ENCODE measurements at regions not wholly inside any gene's neighbourhood (a gene's known extent, or its start where the extent isn't known, plus 50 kb on each side); places are given as distances from the start of the nearest gene placed in this dataset.

GRCh38 chr2:134181219-134181618 is 72.7 kb upstream of the MGAT5 start:
- Histone ChIP-seq H3K4me1 (ENCODE audit: insufficient read depth, low read length) (peaks cover 7% of the 10 kb centered on the region), H4K20me1 (ENCODE audit: insufficient read depth, low read length) (peaks cover 11% of the 10 kb centered on the region), H3K9me3 (ENCODE audit: low read depth, low read length) (no peaks in the 10 kb centered on the region), H3K79me2 (ENCODE audit: insufficient read depth, low read length) (peaks cover 29% of the 10 kb centered on the region), H3K27ac (ENCODE audit: low read depth, low read length) (no peak overlapping the region), H3K4me3 (ENCODE audit: insufficient read depth, low read length) (no peak overlapping the region), H3K27me3 (ENCODE audit: insufficient read depth, low read length) (no peaks in the 10 kb centered on the region), H2AFZ (ENCODE audit: low read length) (no peak overlapping the region), H3K4me2 (ENCODE audit: insufficient read depth, low read length) (no peak overlapping the region), H3K36me3 (ENCODE audit: insufficient read depth, low read length) (no peaks in the 10 kb centered on the region)
- no peak for TF ChIP-seq CTCF (IDR thresholded peaks at IDR 0.05; ENCODE audit: extremely low read depth, low read depth, low read length)
- DNase-seq (ENCODE audit: insufficient read length, low spot score, missing footprints): no peak

- no peaks in the 10 kb centered on the region for H3K4me1 ChIP-seq (ENCODE audit: insufficient read depth, low read length)
- H3K27ac ChIP-seq (ENCODE audit: low read depth, low read length): no peak overlapping the region
- H3K4me3 ChIP-seq (ENCODE audit: insufficient read depth, low read length): no peak overlapping the region
- peaks cover 13% of the 10 kb centered on the region for H4K20me1 ChIP-seq (ENCODE audit: insufficient read depth, low read length)
- H3K79me2 ChIP-seq (ENCODE audit: insufficient read depth, low read length): peaks cover 35% of the 10 kb centered on the region
- H3K27me3 ChIP-seq (ENCODE audit: insufficient read depth, low read length): no peaks in the 10 kb centered on the region
- TF ChIP-seq CTCF (IDR thresholded peaks at IDR 0.05; ENCODE audit: extremely low read depth, low read depth, low read length): no peak
- H2AFZ ChIP-seq (ENCODE audit: low read length): no peak overlapping the region
- no peak for DNase-seq (ENCODE audit: insufficient read length, low spot score, missing footprints)
- no peak overlapping the region for H3K4me2 ChIP-seq (ENCODE audit: insufficient read depth, low read length)
- no peaks in the 10 kb centered on the region for H3K9me3 ChIP-seq (ENCODE audit: low read depth, low read length)
- no peaks in the 10 kb centered on the region for H3K36me3 ChIP-seq (ENCODE audit: insufficient read depth, low read length)
These were observed 70.2 kb upstream of the MGAT5 start for GRCh38 chr2:134183679-134184078.

GRCh38 chr2:134185639-134186038 is 68.2 kb upstream of the MGAT5 start:
- Histone ChIP-seq H3K4me3 (ENCODE audit: insufficient read depth, low read length) (no peak overlapping the region), H3K27ac (ENCODE audit: low read depth, low read length) (no peak overlapping the region)
- TF ChIP-seq CTCF (IDR thresholded peaks at IDR 0.05; ENCODE audit: extremely low read depth, low read depth, low read length): no peak

GRCh38 chr2:134189009-134189720 is 64.7 kb upstream of the MGAT5 start:
- peak; percentile 73 for DNase-seq (ENCODE audit: insufficient read length, low spot score, missing footprints)
- Histone ChIP-seq H3K9me3 (ENCODE audit: low read depth, low read length) (no peaks in the 10 kb centered on the region), H4K20me1 (ENCODE audit: insufficient read depth, low read length) (peaks cover 16% of the 10 kb centered on the region), H3K36me3 (ENCODE audit: insufficient read depth, low read length) (no peaks in the 10 kb centered on the region), H3K79me2 (ENCODE audit: insufficient read depth, low read length) (peaks cover 38% of the 10 kb centered on the region), H3K27ac (ENCODE audit: low read depth, low read length) (no peak overlapping the region), H2AFZ (ENCODE audit: low read length) (no peak overlapping the region), H3K4me1 (ENCODE audit: insufficient read depth, low read length) (peaks cover 4% of the 10 kb centered on the region), H3K4me2 (ENCODE audit: insufficient read depth, low read length) (no peak overlapping the region), H3K4me3 (ENCODE audit: insufficient read depth, low read length) (no peak overlapping the region), H3K27me3 (ENCODE audit: insufficient read depth, low read length) (no peaks in the 10 kb centered on the region)
- no peak for TF ChIP-seq CTCF (IDR thresholded peaks at IDR 0.05; ENCODE audit: extremely low read depth, low read depth, low read length)

More at GRCh38 chr2:134185639-134186038, 68.2 kb upstream of the MGAT5 start:
- DNase-seq (ENCODE audit: insufficient read length, low spot score, missing footprints): peak; percentile 65
- Histone ChIP-seq H3K4me1 (ENCODE audit: insufficient read depth, low read length) (no peaks in the 10 kb centered on the region), H3K79me2 (ENCODE audit: insufficient read depth, low read length) (peaks cover 31% of the 10 kb centered on the region), H3K4me2 (ENCODE audit: insufficient read depth, low read length) (no peak overlapping the region), H3K9me3 (ENCODE audit: low read depth, low read length) (no peaks in the 10 kb centered on the region), H4K20me1 (ENCODE audit: insufficient read depth, low read length) (peaks cover 13% of the 10 kb centered on the region), H2AFZ (ENCODE audit: low read length) (no peak overlapping the region), H3K27me3 (ENCODE audit: insufficient read depth, low read length) (no peaks in the 10 kb centered on the region), H3K36me3 (ENCODE audit: insufficient read depth, low read length) (no peaks in the 10 kb centered on the region)
